DND-41 (cell line): ENCODE measurements at regions not wholly inside any gene's neighbourhood (a gene's known extent, or its start where the extent isn't known, plus 50 kb on each side); places are given as distances from the start of the nearest gene placed in this dataset.
"Not testable (repeated sequence)": the region's sequence is repeated elsewhere in the genome, so short reads cannot be mapped to it uniquely, and the experiment has no call there.

Source experiments
- ATAC-seq: fragments of 200-7000 bp; cut with Tn5 transposase; 3 replicates; pipeline ENCODE4 v1.9.1; 2021; ENCODE audit warnings: low read depth; ENCODE audit not compliant: insufficient read depth
- DNase-seq: peaks from one replicate; pipeline ENCODE4 v3.0.0-alpha.2; 2020
- H2AFZ ChIP-seq: 2 replicates; pipeline ENCODE4 v1.6.0; 2012; ENCODE audit warnings: low read depth, low read length
- H3K27ac ChIP-seq: 2 replicates; pipeline ENCODE4 v1.5.1; 2012; ENCODE audit warnings: low read length, inconsistent platforms
- H3K27me3 ChIP-seq: fragments of 200-600 bp; sonication (generic); 2 replicates; pipeline ENCODE4 v1.6.0; 2012; ENCODE audit warnings: low read length, mild to moderate bottlenecking, inconsistent platforms; ENCODE audit not compliant: insufficient read depth, poor library complexity
- H3K36me3 ChIP-seq: 2 replicates; pipeline ENCODE4 v1.5.1; 2012; ENCODE audit warnings: low read length, inconsistent platforms; ENCODE audit not compliant: insufficient read depth
- H3K4me1 ChIP-seq: 2 replicates; pipeline ENCODE4 v1.5.1; 2012; ENCODE audit warnings: mild to moderate bottlenecking, low read length; ENCODE audit not compliant: insufficient read depth
- H3K4me2 ChIP-seq: 2 replicates; pipeline ENCODE4 v1.6.0; 2012; ENCODE audit warnings: mild to moderate bottlenecking, moderate library complexity, low read length, inconsistent platforms; ENCODE audit not compliant: insufficient read depth
- H3K4me3 ChIP-seq, 2 experiments: fragments of 200-600 bp in 1 of 2; shearing (Covaris generic) in 1 of 2; 2 replicates each; pipeline ENCODE4 v1.5.1; 2012 to 2016; ENCODE audit warnings: inconsistent platforms in 2 of 2, low read length in 2 of 2, mild to moderate bottlenecking in 2 of 2, low read depth in 1 of 2, moderate library complexity in 1 of 2
- H3K79me2 ChIP-seq: 2 replicates; pipeline ENCODE4 v1.6.0; 2012; ENCODE audit warnings: low read length, inconsistent platforms; ENCODE audit not compliant: insufficient read depth
- H3K9ac ChIP-seq: 2 replicates; pipeline ENCODE4 v1.6.0; 2012; ENCODE audit warnings: low read depth, mild to moderate bottlenecking, inconsistent platforms, low read length, moderate library complexity
- H3K9me3 ChIP-seq: 2 replicates; pipeline ENCODE4 v1.5.1; 2012; ENCODE audit warnings: low read length, moderate library complexity, mild to moderate bottlenecking, inconsistent platforms; ENCODE audit not compliant: insufficient read depth, severe bottlenecking
- H4K20me1 ChIP-seq: 2 replicates; pipeline ENCODE4 v1.6.0; 2012; ENCODE audit warnings: low read length; ENCODE audit not compliant: insufficient read depth
- CTCF ChIP-seq: IDR thresholded peaks from 2 replicates; pipeline ENCODE4 v1.5.1; 2012; ENCODE audit warnings: borderline replicate concordance, low read length, moderate library complexity, mild to moderate bottlenecking; ENCODE audit not compliant: poor library complexity, severe bottlenecking; ENCODE audit errors: extremely low read depth
- EZH2 ChIP-seq: IDR thresholded peaks from 3 replicates; pipeline ENCODE4 v1.6.1; 2012; ENCODE audit warnings: borderline replicate concordance, low read depth, mild to moderate bottlenecking, moderate library complexity, low read length, inconsistent platforms; ENCODE audit not compliant: severe bottlenecking

- not testable (repeated sequence) for H3K79me2 ChIP-seq, H3K4me1 ChIP-seq, H3K4me2 ChIP-seq, H3K4me3 ChIP-seq, ATAC-seq, DNase-seq, H3K36me3 ChIP-seq, H3K27ac ChIP-seq, H4K20me1 ChIP-seq, H3K9me3 ChIP-seq, H2AFZ ChIP-seq, H3K27me3 ChIP-seq, H3K9ac ChIP-seq
Measured at GRCh38 chr14:105628531-105629067, 102.2 kb downstream of the TMEM121 start.

DNA sequence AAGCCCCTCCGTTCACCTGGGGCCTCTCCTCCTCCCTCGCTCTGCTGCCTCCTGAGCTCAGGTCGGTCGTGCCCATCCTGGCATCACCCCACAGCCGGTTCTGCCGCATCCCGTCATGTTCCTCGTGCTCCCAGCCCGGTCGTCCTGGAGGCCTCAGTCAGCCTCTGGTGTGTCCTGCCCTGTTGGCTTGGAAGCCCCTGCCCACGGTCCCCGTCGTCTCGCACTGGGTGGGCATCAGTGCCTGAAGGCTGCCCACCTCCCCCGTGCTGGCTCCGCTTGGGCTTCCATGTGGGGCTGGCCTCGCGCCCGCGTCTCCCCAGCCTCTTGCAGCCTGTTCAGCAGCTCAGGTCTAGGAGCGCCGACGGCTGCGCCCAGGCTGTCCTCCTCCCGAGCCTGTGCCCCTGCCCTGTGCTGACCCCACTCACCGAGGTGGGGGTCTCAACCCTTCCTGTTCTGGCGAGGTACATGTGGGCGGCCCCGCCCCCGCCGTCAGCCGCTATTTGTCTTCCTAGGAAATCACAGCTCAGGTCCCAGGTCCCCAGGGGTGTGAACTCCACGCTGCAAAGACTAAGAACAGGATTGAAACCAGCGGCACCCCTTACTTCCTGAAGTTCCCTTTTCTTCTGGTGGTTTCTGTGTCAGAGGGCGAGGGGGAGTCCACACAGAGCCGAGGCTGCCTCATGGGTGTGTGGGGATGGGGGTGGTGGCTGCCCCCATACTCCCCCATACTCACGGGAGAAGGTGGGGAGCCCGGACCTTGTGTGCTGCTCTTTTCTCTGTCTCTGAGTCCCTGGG, 102.9 kb downstream of the TMEM121 start:
- not testable (repeated sequence) for DNase-seq, H3K27ac ChIP-seq, H3K9me3 ChIP-seq, H2AFZ ChIP-seq, H3K79me2 ChIP-seq, ATAC-seq, H3K36me3 ChIP-seq, H4K20me1 ChIP-seq, H3K4me1 ChIP-seq, H3K27me3 ChIP-seq, H3K4me2 ChIP-seq, H3K9ac ChIP-seq, H3K4me3 ChIP-seq

GRCh38 chr14:105629886-105630215, 103.5 kb downstream of the TMEM121 start:
- no peak for ATAC-seq
- Histone ChIP-seq H3K4me1 (no peaks in the 10 kb centered on the region), H3K4me3 (no peak overlapping the region), H3K9ac (no peak overlapping the region), H3K36me3 (no peaks in the 10 kb centered on the region), H2AFZ (no peak overlapping the region), H3K27me3 (no peaks in the 10 kb centered on the region), H3K27ac (no peak overlapping the region), H4K20me1 (peaks cover 2% of the 10 kb centered on the region; the same call in 1 of the 2 replicates), H3K9me3 (no peaks in the 10 kb centered on the region), H3K79me2 (no peaks in the 10 kb centered on the region), H3K4me2 (no peak overlapping the region)
- TF ChIP-seq CTCF: no peak
- TF ChIP-seq EZH2: no peak
- no peak for DNase-seq

GRCh38 chr14:105630293-105630934, 104.0 kb downstream of the TMEM121 start:
- H3K27me3 ChIP-seq, H3K4me2 ChIP-seq, H3K27ac ChIP-seq, H2AFZ ChIP-seq, DNase-seq, ATAC-seq, H3K9me3 ChIP-seq, H3K9ac ChIP-seq, H3K36me3 ChIP-seq, H3K4me1 ChIP-seq, H3K4me3 ChIP-seq, H4K20me1 ChIP-seq, H3K79me2 ChIP-seq: not testable (repeated sequence)

DNA sequence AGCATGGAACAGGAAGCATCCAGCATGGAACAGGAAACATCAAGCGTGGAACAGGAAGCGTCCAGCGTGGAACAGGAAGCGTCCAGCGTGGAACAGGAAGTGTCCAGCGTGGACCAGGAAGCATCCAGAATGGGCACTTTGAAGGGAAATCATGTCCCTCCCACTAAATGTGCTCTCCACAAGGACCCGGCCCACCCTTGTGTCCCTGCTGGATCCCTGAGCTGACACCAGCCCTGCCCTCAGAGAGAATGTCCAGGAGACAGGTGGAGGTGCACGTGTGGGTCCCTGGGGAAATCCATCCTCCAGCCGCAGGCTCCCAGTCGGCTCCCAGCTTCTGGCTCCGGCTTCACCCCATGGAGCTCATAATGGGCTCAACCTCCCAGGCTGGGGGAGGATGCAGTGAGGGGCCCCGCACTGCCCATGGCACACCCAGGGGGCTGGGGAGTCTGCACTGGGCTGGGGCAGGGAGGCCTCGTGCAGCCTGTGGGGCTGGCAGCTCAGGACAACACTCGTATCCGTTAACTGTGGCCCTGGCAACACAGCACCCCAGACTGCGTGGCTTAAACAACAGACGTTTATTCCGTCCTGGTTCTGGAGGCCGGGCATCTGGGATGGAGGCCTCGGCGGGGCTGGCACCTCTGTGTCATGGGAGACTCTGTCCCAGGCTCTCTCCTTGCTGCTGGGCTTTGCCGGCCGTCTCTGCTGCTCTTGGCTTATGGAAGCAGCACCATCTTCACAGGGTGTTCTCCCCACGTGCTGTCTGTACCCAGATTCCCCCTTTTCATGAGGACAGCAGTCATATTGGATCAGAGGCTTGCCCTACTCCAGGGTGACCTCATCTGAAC, 104.8 kb downstream of the TMEM121 start:
- H3K27ac ChIP-seq, H3K4me3 ChIP-seq, H4K20me1 ChIP-seq, H2AFZ ChIP-seq, H3K4me1 ChIP-seq, H3K36me3 ChIP-seq, H3K4me2 ChIP-seq, H3K79me2 ChIP-seq, H3K9ac ChIP-seq, H3K27me3 ChIP-seq, ATAC-seq, DNase-seq, H3K9me3 ChIP-seq: not testable (repeated sequence)
